ENCODE measurements at regions not wholly inside any gene's neighbourhood (a gene's known extent, or its start where the extent isn't known, plus 50 kb on each side); places are given as distances from the start of the nearest gene placed in this dataset.
"Not testable (repeated sequence)": the region's sequence is repeated elsewhere in the genome, so short reads cannot be mapped to it uniquely, and the experiment has no call there.

GRCh38 chr19:20276011-20276731 lies 109.2 kb downstream of the ZNF486 start:
- no peak for TF ChIP-seq CTCF (IDR thresholded peaks at IDR 0.05)
- H3K36me3 Mint-ChIP-seq (ENCODE audit: low read depth) = no peaks in the 10 kb centered on the region
- H3K27ac Mint-ChIP-seq (ENCODE audit: unreplicated experiment) = no peak overlapping the region
- peaks cover 2% of the 10 kb centered on the region for H3K4me1 Mint-ChIP-seq (ENCODE audit: low read depth)
- H3K27me3 Mint-ChIP-seq (ENCODE audit: low read depth) = no peaks in the 10 kb centered on the region
- H3K9me3 Mint-ChIP-seq (ENCODE audit: low read depth) = peaks cover 14% of the 10 kb centered on the region
- no peak overlapping the region for H3K4me3 Mint-ChIP-seq (ENCODE audit: unreplicated experiment)
- DNase-seq (ENCODE audit: low spot score) = no peak

GRCh38 chr19:20273951-20274570 lies 107.0 kb downstream of the ZNF486 start:
- no peak overlapping the region for H3K27ac Mint-ChIP-seq (ENCODE audit: unreplicated experiment)
- H3K9me3 Mint-ChIP-seq (ENCODE audit: low read depth) = peaks cover 14% of the 10 kb centered on the region
- H3K4me3 Mint-ChIP-seq (ENCODE audit: unreplicated experiment) = no peak overlapping the region
- no peaks in the 10 kb centered on the region for H3K27me3 Mint-ChIP-seq (ENCODE audit: low read depth)
- H3K4me1 Mint-ChIP-seq (ENCODE audit: low read depth) = peaks cover 2% of the 10 kb centered on the region
- no peak for DNase-seq (ENCODE audit: low spot score)
- no peak for TF ChIP-seq CTCF (IDR thresholded peaks at IDR 0.05)
- no peaks in the 10 kb centered on the region for H3K36me3 Mint-ChIP-seq (ENCODE audit: low read depth)

- Mint-ChIP-seq H3K4me1 (ENCODE audit: low read depth) (peaks cover under 1% of the 10 kb centered on the region), H3K27ac (ENCODE audit: unreplicated experiment) (no peak overlapping the region), H3K4me3 (ENCODE audit: unreplicated experiment) (no peak overlapping the region), H3K27me3 (ENCODE audit: low read depth) (no peaks in the 10 kb centered on the region), H3K36me3 (ENCODE audit: low read depth) (no peaks in the 10 kb centered on the region), H3K9me3 (ENCODE audit: low read depth) (peaks cover 14% of the 10 kb centered on the region)
- TF ChIP-seq CTCF (IDR thresholded peaks at IDR 0.05) = no peak
- DNase-seq (ENCODE audit: low spot score) = no peak
Observed at GRCh38 chr19:20273376-20273775, 106.4 kb downstream of the ZNF486 start.

GRCh38 chr19:20272627-20273010 lies 105.6 kb downstream of the ZNF486 start:
- H3K4me1 Mint-ChIP-seq (ENCODE audit: low read depth); H3K27ac Mint-ChIP-seq (ENCODE audit: unreplicated experiment); DNase-seq (ENCODE audit: low spot score); H3K36me3 Mint-ChIP-seq (ENCODE audit: low read depth); H3K4me3 Mint-ChIP-seq (ENCODE audit: unreplicated experiment); H3K27me3 Mint-ChIP-seq (ENCODE audit: low read depth): not testable (repeated sequence)
- peaks cover 14% of the 10 kb centered on the region for H3K9me3 Mint-ChIP-seq (ENCODE audit: low read depth)

GRCh38 chr19:20271927-20272626 lies 105.1 kb downstream of the ZNF486 start:
- not testable (repeated sequence) for DNase-seq (ENCODE audit: low spot score); H3K36me3 Mint-ChIP-seq (ENCODE audit: low read depth); H3K4me1 Mint-ChIP-seq (ENCODE audit: low read depth); H3K4me3 Mint-ChIP-seq (ENCODE audit: unreplicated experiment); H3K27ac Mint-ChIP-seq (ENCODE audit: unreplicated experiment); H3K27me3 Mint-ChIP-seq (ENCODE audit: low read depth)
- peaks cover 16% of the 10 kb centered on the region for H3K9me3 Mint-ChIP-seq (ENCODE audit: low read depth)

GRCh38 chr19:20271215-20271926 lies 104.4 kb downstream of the ZNF486 start:
- Mint-ChIP-seq H3K4me1 (ENCODE audit: low read depth) (no peaks in the 10 kb centered on the region), H3K36me3 (ENCODE audit: low read depth) (no peaks in the 10 kb centered on the region), H3K9me3 (ENCODE audit: low read depth) (peaks cover 21% of the 10 kb centered on the region), H3K27ac (ENCODE audit: unreplicated experiment) (no peak overlapping the region), H3K4me3 (ENCODE audit: unreplicated experiment) (no peak overlapping the region), H3K27me3 (ENCODE audit: low read depth) (no peaks in the 10 kb centered on the region)
- no peak for TF ChIP-seq CTCF (IDR thresholded peaks at IDR 0.05)
- DNase-seq (ENCODE audit: low spot score) = no peak

All from chondrocyte (in vitro differentiated cells).